Neural progenitor cell (in vitro differentiated cells): ENCODE measurements at regions not wholly inside any gene's neighbourhood (a gene's known extent, or its start where the extent isn't known, plus 50 kb on each side); places are given as distances from the start of the nearest gene placed in this dataset.

Source experiments
- DNase-seq: peaks from one replicate; pipeline ENCODE4 v3.0.0-alpha.2; 2016; ENCODE audit warnings: low spot score
- H2AFZ ChIP-seq: fragments of 200-600 bp; sonication (generic); replicated peaks from 2 replicates; pipeline ENCODE4 v1.6.1; 2016; ENCODE audit warnings: antibody characterized with exemption
- H3F3A ChIP-seq: fragments of 200-600 bp; sonication (generic); 2 replicates; pipeline ENCODE4 v1.6.1; 2016; ENCODE audit warnings: antibody characterized with exemption, low read depth
- H3K27ac ChIP-seq: fragments of 200-600 bp; sonication (generic); 2 replicates; pipeline ENCODE4 v1.5.1; 2016; ENCODE audit warnings: mild to moderate bottlenecking
- H3K27me3 ChIP-seq: fragments of 200-600 bp; sonication (generic); 2 replicates; pipeline ENCODE4 v1.6.1; 2016; ENCODE audit warnings: mild to moderate bottlenecking, moderate library complexity
- H3K36me3 ChIP-seq: fragments of 200-600 bp; sonication (generic); 2 replicates; pipeline ENCODE4 v1.5.1; 2016
- H3K4me1 ChIP-seq: fragments of 200-600 bp; sonication (generic); 2 replicates; pipeline ENCODE4 v1.6.1; 2016; ENCODE audit warnings: mixed run types
- H3K4me2 ChIP-seq: fragments of 200-600 bp; sonication (generic); 2 replicates; pipeline ENCODE4 v1.6.1; 2016
- H3K4me3 ChIP-seq: fragments of 200-600 bp; sonication (generic); 2 replicates; pipeline ENCODE4 v1.5.1; 2016
- H3K79me2 ChIP-seq: fragments of 200-600 bp; sonication (generic); 2 replicates; pipeline ENCODE4 v1.6.1; 2016; ENCODE audit warnings: low read depth
- H3K9ac ChIP-seq: fragments of 200-600 bp; sonication (generic); 2 replicates; pipeline ENCODE4 v1.6.1; 2016
- H3K9me3 ChIP-seq: fragments of 200-600 bp; sonication (generic); 2 replicates; pipeline ENCODE4 v1.5.1; 2016; ENCODE audit warnings: low read depth
- H4K20me1 ChIP-seq: fragments of 200-600 bp; sonication (generic); 2 replicates; pipeline ENCODE4 v1.6.1; 2016; ENCODE audit warnings: low read depth
- H3K27ac Mint-ChIP-seq: 3 replicates; pipeline ENCODE4 v1.8.0; 2021; ENCODE audit warnings: mixed read lengths
- H3K27me3 Mint-ChIP-seq: 2 replicates; pipeline ENCODE4 v1.8.0; 2022; ENCODE audit warnings: low read depth, mild to moderate bottlenecking, inconsistent platforms, moderate library complexity, mixed read lengths; ENCODE audit not compliant: insufficient read depth
- H3K36me3 Mint-ChIP-seq: 3 replicates; pipeline ENCODE4 v1.8.0; 2021; ENCODE audit warnings: mixed read lengths
- H3K4me1 Mint-ChIP-seq: 3 replicates; pipeline ENCODE4 v1.8.0; 2021; ENCODE audit warnings: mixed read lengths
- H3K4me3 Mint-ChIP-seq: 3 replicates; pipeline ENCODE4 v1.8.0; 2021; ENCODE audit warnings: mild to moderate bottlenecking, moderate library complexity, mixed read lengths
- H3K9me3 Mint-ChIP-seq: 3 replicates; pipeline ENCODE4 v1.8.0; 2020; ENCODE audit warnings: mixed read lengths
- EZH2 ChIP-seq: fragments of 200-600 bp; sonication (generic); IDR thresholded peaks from 2 replicates; pipeline ENCODE4 v1.6.1; 2017; ENCODE audit warnings: antibody characterized with exemption, mild to moderate bottlenecking, moderate library complexity
- EZH2phosphoT487 ChIP-seq: fragments of 200-600 bp; sonication (generic); IDR thresholded peaks from 2 replicates; pipeline ENCODE4 v1.6.1; 2017; ENCODE audit warnings: antibody characterized with exemption
- TF ChIP-seq, protein P1 (sequence below): fragments of 200-600 bp; sonication (generic); IDR thresholded peaks from 2 replicates; pipeline ENCODE4 v1.5.1; 2017; ENCODE audit warnings: antibody characterized with exemption, mild to moderate bottlenecking

DNA sequence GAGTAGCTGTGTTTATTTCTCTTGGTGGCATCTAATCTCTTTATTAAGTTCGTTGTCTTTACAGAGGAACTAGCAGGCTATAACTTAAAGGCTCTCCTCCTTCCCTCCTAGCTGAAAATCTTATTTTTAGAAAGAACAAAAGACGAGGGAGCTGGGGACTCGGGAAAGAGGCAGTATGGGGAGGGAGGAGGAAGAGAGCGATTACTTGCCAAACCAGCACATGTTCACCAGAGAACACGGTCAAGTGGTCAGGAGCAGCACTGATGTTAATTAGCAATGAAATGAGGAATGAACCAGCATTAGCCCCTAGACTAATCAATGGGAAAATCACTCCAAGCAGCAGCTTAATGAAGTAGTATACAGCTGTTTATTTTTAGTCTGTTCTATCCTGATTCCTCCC is 171.3 kb upstream of the ESRRG start:
- Histone ChIP-seq H3K9ac (no peak overlapping the region), H3K4me1 (peaks cover 17% of the 10 kb centered on the region), H3K4me3 (no peak overlapping the region), H3K27me3 (no peaks in the 10 kb centered on the region), H3K4me2 (no peak overlapping the region), H3F3A (no peaks in the 10 kb centered on the region), H3K79me2 (no peaks in the 10 kb centered on the region), H4K20me1 (no peaks in the 10 kb centered on the region), H2AFZ (peak overlapping the region; percentile 59), H3K27ac (no peak overlapping the region), H3K36me3 (no peaks in the 10 kb centered on the region), H3K9me3 (no peaks in the 10 kb centered on the region)
- no peak overlapping the region for H3K4me3 Mint-ChIP-seq
- DNase-seq: no peak
- no peaks in the 10 kb centered on the region for H3K36me3 Mint-ChIP-seq
- H3K27ac Mint-ChIP-seq: no peak overlapping the region
- no peaks in the 10 kb centered on the region for H3K9me3 Mint-ChIP-seq
- peaks cover 27% of the 10 kb centered on the region for H3K4me1 Mint-ChIP-seq
- no peaks in the 10 kb centered on the region for H3K27me3 Mint-ChIP-seq
- TF ChIP-seq, protein P1, sequence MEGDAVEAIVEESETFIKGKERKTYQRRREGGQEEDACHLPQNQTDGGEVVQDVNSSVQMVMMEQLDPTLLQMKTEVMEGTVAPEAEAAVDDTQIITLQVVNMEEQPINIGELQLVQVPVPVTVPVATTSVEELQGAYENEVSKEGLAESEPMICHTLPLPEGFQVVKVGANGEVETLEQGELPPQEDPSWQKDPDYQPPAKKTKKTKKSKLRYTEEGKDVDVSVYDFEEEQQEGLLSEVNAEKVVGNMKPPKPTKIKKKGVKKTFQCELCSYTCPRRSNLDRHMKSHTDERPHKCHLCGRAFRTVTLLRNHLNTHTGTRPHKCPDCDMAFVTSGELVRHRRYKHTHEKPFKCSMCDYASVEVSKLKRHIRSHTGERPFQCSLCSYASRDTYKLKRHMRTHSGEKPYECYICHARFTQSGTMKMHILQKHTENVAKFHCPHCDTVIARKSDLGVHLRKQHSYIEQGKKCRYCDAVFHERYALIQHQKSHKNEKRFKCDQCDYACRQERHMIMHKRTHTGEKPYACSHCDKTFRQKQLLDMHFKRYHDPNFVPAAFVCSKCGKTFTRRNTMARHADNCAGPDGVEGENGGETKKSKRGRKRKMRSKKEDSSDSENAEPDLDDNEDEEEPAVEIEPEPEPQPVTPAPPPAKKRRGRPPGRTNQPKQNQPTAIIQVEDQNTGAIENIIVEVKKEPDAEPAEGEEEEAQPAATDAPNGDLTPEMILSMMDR: no peak
- TF ChIP-seq EZH2phosphoT487 (no peak), EZH2 (no peak)

DNA sequence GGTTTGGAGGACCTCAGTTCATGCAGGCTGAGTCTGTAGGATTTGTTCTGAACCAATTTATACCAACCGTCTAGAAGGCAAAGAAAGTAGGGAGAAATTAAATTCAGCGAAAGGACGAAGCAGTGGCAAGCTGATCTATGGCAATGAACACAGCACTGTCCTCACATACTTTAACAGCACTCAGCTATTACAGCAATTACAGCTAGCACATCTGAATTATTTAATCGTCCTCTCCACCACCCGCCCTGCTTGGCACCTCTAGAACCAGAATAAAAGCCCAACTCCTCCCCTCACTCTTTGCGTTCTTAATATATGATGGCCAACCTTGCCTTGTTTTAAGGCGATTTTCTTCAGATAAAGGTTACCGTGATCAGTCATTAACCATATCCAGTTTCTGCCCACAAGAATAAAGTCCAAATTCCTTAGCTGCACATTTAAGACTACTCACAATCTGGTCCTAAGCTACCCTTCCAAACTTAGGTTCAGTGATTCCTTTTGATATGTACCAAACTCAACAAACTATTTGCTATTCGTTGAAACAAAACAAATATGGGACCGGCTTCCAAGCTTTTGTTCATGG is 169.4 kb upstream of the ESRRG start:
- H3K79me2 ChIP-seq: no peaks in the 10 kb centered on the region
- H2AFZ ChIP-seq: no peak overlapping the region
- H3K36me3 ChIP-seq: no peaks in the 10 kb centered on the region
- no peak overlapping the region for H3K4me2 ChIP-seq
- H3K27me3 Mint-ChIP-seq: peaks cover 2% of the 10 kb centered on the region
- no peaks in the 10 kb centered on the region for H3K27me3 ChIP-seq
- H3K4me1 ChIP-seq: peaks cover 17% of the 10 kb centered on the region
- H3K4me3 ChIP-seq: no peak overlapping the region
- H3K9me3 ChIP-seq: no peaks in the 10 kb centered on the region
- H3K9ac ChIP-seq: no peak overlapping the region
- no peak overlapping the region for H3K4me3 Mint-ChIP-seq
- TF ChIP-seq, protein P1: no peak
- TF ChIP-seq EZH2 (no peak), EZH2phosphoT487 (no peak)
- H3K9me3 Mint-ChIP-seq: no peaks in the 10 kb centered on the region
- H3K27ac Mint-ChIP-seq: no peak overlapping the region
- H3F3A ChIP-seq: no peaks in the 10 kb centered on the region
- no peak for DNase-seq
- no peak overlapping the region for H3K27ac ChIP-seq
- peaks cover 30% of the 10 kb centered on the region for H3K4me1 Mint-ChIP-seq
- H4K20me1 ChIP-seq: no peaks in the 10 kb centered on the region
- H3K36me3 Mint-ChIP-seq: no peaks in the 10 kb centered on the region

DNA sequence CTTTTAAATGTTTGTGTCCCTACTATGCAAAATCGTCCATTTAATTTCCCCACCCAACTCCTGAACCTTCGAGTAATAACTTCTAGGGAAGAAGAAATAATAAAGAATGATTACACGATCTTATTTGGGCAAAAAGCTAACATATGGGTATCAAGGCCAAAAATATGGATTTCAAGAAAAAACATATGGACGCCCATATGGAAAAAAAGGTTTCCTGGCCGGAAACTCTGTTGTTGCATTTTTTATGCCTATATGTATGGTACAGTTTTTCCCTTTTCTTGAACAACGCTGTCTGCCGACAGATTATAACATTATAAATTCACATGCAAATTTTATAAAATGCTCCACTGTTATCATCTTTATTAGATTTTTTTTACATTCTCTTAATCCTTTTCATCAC is 167.6 kb upstream of the ESRRG start:
- H3K36me3 ChIP-seq: no peaks in the 10 kb centered on the region
- H3K4me3 ChIP-seq: no peak overlapping the region
- peaks cover 8% of the 10 kb centered on the region for H3K4me1 ChIP-seq
- H3K4me2 ChIP-seq: no peak overlapping the region
- H3K36me3 Mint-ChIP-seq: no peaks in the 10 kb centered on the region
- H3K4me1 Mint-ChIP-seq: peaks cover 17% of the 10 kb centered on the region
- no peak overlapping the region for H3K27ac ChIP-seq
- TF ChIP-seq EZH2 (no peak), EZH2phosphoT487 (no peak)
- TF ChIP-seq, protein P1: no peak
- no peak overlapping the region for H3K9ac ChIP-seq
- no peaks in the 10 kb centered on the region for H3K27me3 ChIP-seq
- no peak overlapping the region for H3K4me3 Mint-ChIP-seq
- H3F3A ChIP-seq: no peaks in the 10 kb centered on the region
- DNase-seq: no peak
- H4K20me1 ChIP-seq: no peaks in the 10 kb centered on the region
- no peak overlapping the region for H2AFZ ChIP-seq
- H3K27me3 Mint-ChIP-seq: peaks cover 2% of the 10 kb centered on the region
- no peak overlapping the region for H3K27ac Mint-ChIP-seq
- H3K79me2 ChIP-seq: no peaks in the 10 kb centered on the region
- no peaks in the 10 kb centered on the region for H3K9me3 ChIP-seq
- H3K9me3 Mint-ChIP-seq: no peaks in the 10 kb centered on the region
